ENCODE measurements at regions not wholly inside any gene's neighbourhood (a gene's known extent, or its start where the extent isn't known, plus 50 kb on each side); places are given as distances from the start of the nearest gene placed in this dataset.

GRCh38 chr3:190224456-190224855 lies 97.8 kb downstream of the CLDN1 start:
- Mint-ChIP-seq H3K27me3 (ENCODE audit: low read depth) (no peaks in the 10 kb centered on the region), H3K27ac (no peak overlapping the region), H3K36me3 (ENCODE audit: insufficient read depth in 1 of 3, low read depth in 3 of 3) (peaks cover 0 to 11% (median 0%) of the 10 kb centered on the region in 3 experiments; a peak in 2 of 7 replicates), H3K4me3 (no peak overlapping the region), H3K9me3 (peaks cover 5 to 10% of the 10 kb centered on the region in 2 experiments; a peak in 3 of 5 replicates), H3K4me1 (no peaks in the 10 kb centered on the region)
- Histone ChIP-seq H3K4me1 (ENCODE audit: insufficient read depth, low read length) (no peaks in the 10 kb centered on the region), H3K23ac (ENCODE audit: insufficient read length, low read depth, low read length) (no peak overlapping the region), H2AK5ac (ENCODE audit: insufficient read length, low read length) (no peak overlapping the region), H3K4ac (ENCODE audit: low read depth, low read length) (no peak overlapping the region), H2BK15ac (ENCODE audit: low read depth, low read length) (no peak overlapping the region), H2BK120ac (ENCODE audit: low read depth, low read length, poor library complexity, severe bottlenecking) (no peak overlapping the region), H4K5ac (ENCODE audit: insufficient read length, low read depth, low read length) (no peak overlapping the region), H4K8ac (replicated peaks; ENCODE audit: insufficient read length, low read depth, low read length) (no peak overlapping the region), H3K18ac (ENCODE audit: insufficient read length, low read depth, low read length) (no peak overlapping the region), H3K9ac (ENCODE audit: extremely low read depth, insufficient read length, low read length) (no peak overlapping the region), H2BK12ac (ENCODE audit: insufficient read length, low read depth, low read length) (no peak overlapping the region), H3K56ac (ENCODE audit: insufficient read length, low read depth, low read length) (no peak overlapping the region), H3K23me2 (ENCODE audit: insufficient read length, low read depth, low read length, poor library complexity, severe bottlenecking) (no peaks in the 10 kb centered on the region), H3K79me1 (ENCODE audit: insufficient read depth, low read depth, low read length, poor library complexity, severe bottlenecking) (no peaks in the 10 kb centered on the region), H3K27ac (ENCODE audit: insufficient read length, low read depth, low read length) (no peak overlapping the region), H3T11ph (ENCODE audit: low read length) (no peak overlapping the region), H4K91ac (ENCODE audit: insufficient read length, low read depth, low read length) (no peak overlapping the region), H4K20me1 (ENCODE audit: control insufficient read depth, insufficient read depth, insufficient read length) (no peaks in the 10 kb centered on the region), H2BK5ac (ENCODE audit: insufficient read length, low read length) (no peak overlapping the region), H3K9me3 (ENCODE audit: control insufficient read depth, low read depth, low read length) (no peaks in the 10 kb centered on the region), H3K14ac (ENCODE audit: insufficient read depth, low read length) (no peak overlapping the region), H3K27me3 (ENCODE audit: insufficient read depth, low read length) (no peaks in the 10 kb centered on the region), H2BK20ac (ENCODE audit: low read depth, low read length, poor library complexity, severe bottlenecking) (no peak overlapping the region), H3K79me2 (ENCODE audit: insufficient read depth, low read length) (no peaks in the 10 kb centered on the region), H3K4me2 (ENCODE audit: insufficient read depth, insufficient read length, low read length) (no peak overlapping the region), H2AFZ (ENCODE audit: low read length) (no peak overlapping the region)
- no CpG with 5 or more reads among the region's 4 CpGs for WGBS (ENCODE audit: extremely low coverage, insufficient read length, low lambda C conversion rate)
- DNase-seq = no peak
- no peak for TF ChIP-seq CTCF (conservative IDR thresholded peaks at IDR 0.05)

Data from H9 (cell line).